ENCODE measurements at regions not wholly inside any gene's neighbourhood (a gene's known extent, or its start where the extent isn't known, plus 50 kb on each side); places are given as distances from the start of the nearest gene placed in this dataset.
"Not testable (repeated sequence)": the region's sequence is repeated elsewhere in the genome, so short reads cannot be mapped to it uniquely, and the experiment has no call there.

- no peak for TF ChIP-seq CTCF (IDR thresholded peaks at IDR 0.05; ENCODE audit: control insufficient read depth, insufficient read depth, low read depth, low read length, missing control alignments)
- no peak overlapping the region for H3K4me3 ChIP-seq (ENCODE audit: control insufficient read depth, low read depth, low read length)
- DNase-seq (ENCODE audit: low read depth): no peak
Observed at GRCh38 chr15:63440756-63441155, 59.1 kb upstream of the CA12 start.

- no peak for DNase-seq (ENCODE audit: low read depth)
- H3K4me3 ChIP-seq (ENCODE audit: control insufficient read depth, low read depth, low read length): no peak overlapping the region
- no peak for TF ChIP-seq CTCF (IDR thresholded peaks at IDR 0.05; ENCODE audit: control insufficient read depth, insufficient read depth, low read depth, low read length, missing control alignments)
Observed at GRCh38 chr15:63441266-63441665, 59.6 kb upstream of the CA12 start.

GRCh38 chr15:63442080-63442479 is 60.4 kb upstream of the CA12 start:
- TF ChIP-seq CTCF (IDR thresholded peaks at IDR 0.05; ENCODE audit: control insufficient read depth, insufficient read depth, low read depth, low read length, missing control alignments): no peak
- no peak for DNase-seq (ENCODE audit: low read depth)
- no peak overlapping the region for H3K4me3 ChIP-seq (ENCODE audit: control insufficient read depth, low read depth, low read length)

- no peak for DNase-seq (ENCODE audit: low read depth)
- no peak for TF ChIP-seq CTCF (IDR thresholded peaks at IDR 0.05; ENCODE audit: control insufficient read depth, insufficient read depth, low read depth, low read length, missing control alignments)
- no peak overlapping the region for H3K4me3 ChIP-seq (ENCODE audit: control insufficient read depth, low read depth, low read length)
Observed at GRCh38 chr15:63444611-63445010, 59.8 kb upstream of the USP3 start.

GRCh38 chr15:63446255-63446654 is 58.1 kb upstream of the USP3 start:
- no peak for TF ChIP-seq CTCF (IDR thresholded peaks at IDR 0.05; ENCODE audit: control insufficient read depth, insufficient read depth, low read depth, low read length, missing control alignments)
- no peak overlapping the region for H3K4me3 ChIP-seq (ENCODE audit: control insufficient read depth, low read depth, low read length)
- no peak for DNase-seq (ENCODE audit: low read depth)

- DNase-seq (ENCODE audit: low read depth): no peak
- TF ChIP-seq CTCF (IDR thresholded peaks at IDR 0.05; ENCODE audit: control insufficient read depth, insufficient read depth, low read depth, low read length, missing control alignments): no peak
Observed at GRCh38 chr15:63447017-63447676, 57.2 kb upstream of the USP3 start.

GRCh38 chr15:63448266-63448665 is 56.1 kb upstream of the USP3 start:
- no peak for DNase-seq (ENCODE audit: low read depth)
- TF ChIP-seq CTCF (IDR thresholded peaks at IDR 0.05; ENCODE audit: control insufficient read depth, insufficient read depth, low read depth, low read length, missing control alignments): no peak
- no peak overlapping the region for H3K4me3 ChIP-seq (ENCODE audit: control insufficient read depth, low read depth, low read length)

More at GRCh38 chr15:63447017-63447676, 57.2 kb upstream of the USP3 start:
- H3K4me3 ChIP-seq (ENCODE audit: control insufficient read depth, low read depth, low read length): no peak overlapping the region

- H3K4me3 ChIP-seq (ENCODE audit: control insufficient read depth, low read depth, low read length); DNase-seq (ENCODE audit: low read depth): not testable (repeated sequence)
Observed at GRCh38 chr15:63448872-63449555, 55.4 kb upstream of the USP3 start.
